ENCODE measurements at regions not wholly inside any gene's neighbourhood (a gene's known extent, or its start where the extent isn't known, plus 50 kb on each side); places are given as distances from the start of the nearest gene placed in this dataset.

GRCh38 chr5:98175474-98175873 lies 598.0 kb upstream of the RGMB start:
- no peak for TF ChIP-seq EP300 (IDR thresholded peaks at IDR 0.05)
- TF ChIP-seq CTCF (IDR thresholded peaks at IDR 0.05): no peak
- no peak for TF ChIP-seq POLR2A (IDR thresholded peaks at IDR 0.05; ENCODE audit: low read depth)
- TF ChIP-seq POLR2AphosphoS5 (IDR thresholded peaks at IDR 0.05): no peak
